Cardiac fibroblast (primary cell): ENCODE measurements at regions not wholly inside any gene's neighbourhood (a gene's known extent, or its start where the extent isn't known, plus 50 kb on each side); places are given as distances from the start of the nearest gene placed in this dataset.
"Not testable (repeated sequence)": the region's sequence is repeated elsewhere in the genome, so short reads cannot be mapped to it uniquely, and the experiment has no call there.

Source experiments
- DNase-seq, 2 donors: peaks; one replicate each; pipeline versions ENCODE4 v3.0.0 to v3.0.0-alpha.2; 2010; ENCODE audit warnings: low read depth in 2 of 2
- H3K4me3 ChIP-seq, 2 donors: replicated peaks in 1 of 2; 1 replicate in 1 of 2; 2 replicates in 1 of 2; pipeline ENCODE4 v1.5.1; 2011; ENCODE audit warnings: low read depth in 2 of 2, low read length in 2 of 2, mild to moderate bottlenecking in 2 of 2, moderate library complexity in 1 of 2
- TF ChIP-seq, protein P1 (sequence below): IDR thresholded peaks from one replicate; pipeline ENCODE4 v1.5.1; 2011; ENCODE audit warnings: low read depth, mild to moderate bottlenecking, low read length, inconsistent platforms

DNA sequence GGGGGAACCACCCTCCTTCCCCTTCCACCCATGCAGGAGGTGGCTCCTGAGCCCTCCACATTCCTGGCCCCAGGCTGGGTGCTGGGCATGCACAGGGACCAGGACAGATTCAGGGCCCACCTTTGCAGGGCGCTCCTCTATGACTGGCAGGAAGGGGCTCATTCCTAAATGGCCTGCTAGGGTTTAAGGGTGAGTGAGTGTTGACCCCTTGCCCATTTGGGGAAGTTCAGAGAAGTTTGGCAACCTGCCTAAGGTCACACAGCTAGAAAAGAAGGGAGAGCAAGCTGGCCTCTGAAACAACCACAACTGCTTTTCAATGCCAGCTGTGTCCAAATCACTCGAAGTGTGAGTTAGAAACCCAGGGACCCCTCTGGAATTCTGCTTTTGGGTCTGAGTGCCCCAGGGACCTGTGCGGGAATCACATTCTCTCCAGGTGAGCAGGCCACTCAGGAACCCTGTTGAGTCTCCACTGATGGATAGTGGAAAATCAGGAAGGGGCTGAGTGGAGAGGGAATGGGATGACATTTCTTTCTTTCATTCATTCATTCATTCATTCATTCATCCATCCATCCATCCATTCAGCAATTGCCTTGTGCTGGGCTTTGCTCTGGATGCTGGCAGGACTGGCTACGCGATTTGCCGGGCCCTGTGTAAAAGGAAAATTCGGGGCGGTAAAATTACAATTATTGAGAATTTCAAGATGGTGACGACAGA is 191.9 kb downstream of the C9orf50 start:
- H3K4me3 ChIP-seq: no peak overlapping the region
- no peak for DNase-seq
- TF ChIP-seq, protein P1, sequence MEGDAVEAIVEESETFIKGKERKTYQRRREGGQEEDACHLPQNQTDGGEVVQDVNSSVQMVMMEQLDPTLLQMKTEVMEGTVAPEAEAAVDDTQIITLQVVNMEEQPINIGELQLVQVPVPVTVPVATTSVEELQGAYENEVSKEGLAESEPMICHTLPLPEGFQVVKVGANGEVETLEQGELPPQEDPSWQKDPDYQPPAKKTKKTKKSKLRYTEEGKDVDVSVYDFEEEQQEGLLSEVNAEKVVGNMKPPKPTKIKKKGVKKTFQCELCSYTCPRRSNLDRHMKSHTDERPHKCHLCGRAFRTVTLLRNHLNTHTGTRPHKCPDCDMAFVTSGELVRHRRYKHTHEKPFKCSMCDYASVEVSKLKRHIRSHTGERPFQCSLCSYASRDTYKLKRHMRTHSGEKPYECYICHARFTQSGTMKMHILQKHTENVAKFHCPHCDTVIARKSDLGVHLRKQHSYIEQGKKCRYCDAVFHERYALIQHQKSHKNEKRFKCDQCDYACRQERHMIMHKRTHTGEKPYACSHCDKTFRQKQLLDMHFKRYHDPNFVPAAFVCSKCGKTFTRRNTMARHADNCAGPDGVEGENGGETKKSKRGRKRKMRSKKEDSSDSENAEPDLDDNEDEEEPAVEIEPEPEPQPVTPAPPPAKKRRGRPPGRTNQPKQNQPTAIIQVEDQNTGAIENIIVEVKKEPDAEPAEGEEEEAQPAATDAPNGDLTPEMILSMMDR: no peak

DNA sequence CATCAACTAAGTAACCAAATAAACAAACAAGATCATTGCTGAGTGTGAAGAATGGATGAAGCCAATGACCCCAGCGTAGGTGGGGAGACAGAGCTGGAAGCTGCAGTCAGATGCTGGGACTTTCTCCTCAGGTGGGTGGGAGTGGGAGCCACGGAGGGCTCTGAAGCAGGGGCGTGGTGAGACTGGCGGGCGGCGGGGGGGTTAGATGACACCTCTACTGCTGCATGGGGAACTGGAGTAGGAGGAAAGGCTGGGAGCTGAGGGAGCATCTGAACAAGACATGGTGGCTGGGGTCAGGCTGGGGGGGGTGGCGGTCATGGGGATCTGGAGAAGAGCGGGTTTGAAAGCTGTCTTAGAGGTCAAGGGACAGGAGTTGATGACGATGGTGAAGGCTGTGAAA is 193.8 kb downstream of the C9orf50 start:
- TF ChIP-seq, protein P1: no peak
- H3K4me3 ChIP-seq: no peak overlapping the region
- DNase-seq: no peak

DNA sequence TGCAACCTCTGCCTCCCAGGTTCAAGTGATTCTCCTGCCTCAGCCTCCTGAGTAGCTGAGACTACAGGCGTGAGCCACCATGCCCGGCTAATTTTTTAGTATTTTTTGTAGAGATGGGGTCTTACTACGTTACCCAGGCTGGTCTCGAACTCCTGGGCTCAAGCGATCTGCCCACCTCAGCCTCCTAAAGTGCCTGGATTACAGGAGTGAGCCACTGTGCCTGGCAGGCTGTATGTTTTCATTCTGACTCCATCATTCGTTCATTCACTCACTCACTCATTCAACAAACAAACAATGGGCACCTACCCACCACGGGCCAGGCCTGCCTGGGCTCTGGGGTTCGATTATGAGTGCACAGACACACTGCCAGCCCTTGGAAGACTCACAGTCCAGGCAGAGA is 197.1 kb downstream of the C9orf50 start:
- not testable (repeated sequence) for DNase-seq, H3K4me3 ChIP-seq

DNA sequence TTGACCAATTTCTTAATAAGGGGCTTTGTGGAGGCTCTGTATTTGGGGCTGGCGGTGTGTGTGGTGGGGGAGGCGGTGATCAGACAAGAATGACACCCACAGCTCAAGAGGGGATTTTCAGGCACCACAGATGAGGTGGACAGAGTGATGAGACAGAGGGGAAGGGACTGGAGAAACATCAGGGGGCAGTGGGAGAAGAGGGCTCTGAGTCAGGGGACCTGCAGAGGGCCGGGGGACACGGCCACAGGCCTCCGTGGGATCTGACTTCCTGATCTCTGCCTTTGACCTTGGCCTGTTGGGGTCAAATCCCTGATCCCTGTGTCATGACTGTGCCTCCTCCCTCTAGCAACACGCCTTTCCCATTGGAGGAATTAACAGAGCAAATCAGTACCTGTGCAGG is 197.7 kb downstream of the C9orf50 start:
- TF ChIP-seq, protein P1: no peak
- H3K4me3 ChIP-seq: no peak overlapping the region
- no peak for DNase-seq

DNA sequence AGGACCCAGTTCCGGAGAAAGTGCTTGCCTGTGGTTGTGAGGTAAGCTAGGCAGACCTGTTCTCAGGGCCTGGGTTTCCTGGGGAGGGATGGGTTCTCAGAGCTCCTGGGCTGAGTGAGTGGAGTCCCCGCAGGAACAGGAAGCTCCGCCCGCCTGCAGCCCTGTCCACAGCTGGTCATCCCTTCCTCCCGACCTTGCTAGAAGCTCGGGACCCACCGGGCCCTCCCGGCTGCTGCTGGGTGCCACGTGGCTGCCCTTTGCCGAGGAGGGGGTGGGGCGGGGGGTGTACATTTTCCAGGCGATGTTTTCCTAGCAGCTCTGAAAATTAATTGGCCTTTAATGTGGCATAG is 198.1 kb downstream of the C9orf50 start:
- no peak overlapping the region for H3K4me3 ChIP-seq
- TF ChIP-seq, protein P1: no peak
- peak; percentile 33 to 51 for DNase-seq

DNA sequence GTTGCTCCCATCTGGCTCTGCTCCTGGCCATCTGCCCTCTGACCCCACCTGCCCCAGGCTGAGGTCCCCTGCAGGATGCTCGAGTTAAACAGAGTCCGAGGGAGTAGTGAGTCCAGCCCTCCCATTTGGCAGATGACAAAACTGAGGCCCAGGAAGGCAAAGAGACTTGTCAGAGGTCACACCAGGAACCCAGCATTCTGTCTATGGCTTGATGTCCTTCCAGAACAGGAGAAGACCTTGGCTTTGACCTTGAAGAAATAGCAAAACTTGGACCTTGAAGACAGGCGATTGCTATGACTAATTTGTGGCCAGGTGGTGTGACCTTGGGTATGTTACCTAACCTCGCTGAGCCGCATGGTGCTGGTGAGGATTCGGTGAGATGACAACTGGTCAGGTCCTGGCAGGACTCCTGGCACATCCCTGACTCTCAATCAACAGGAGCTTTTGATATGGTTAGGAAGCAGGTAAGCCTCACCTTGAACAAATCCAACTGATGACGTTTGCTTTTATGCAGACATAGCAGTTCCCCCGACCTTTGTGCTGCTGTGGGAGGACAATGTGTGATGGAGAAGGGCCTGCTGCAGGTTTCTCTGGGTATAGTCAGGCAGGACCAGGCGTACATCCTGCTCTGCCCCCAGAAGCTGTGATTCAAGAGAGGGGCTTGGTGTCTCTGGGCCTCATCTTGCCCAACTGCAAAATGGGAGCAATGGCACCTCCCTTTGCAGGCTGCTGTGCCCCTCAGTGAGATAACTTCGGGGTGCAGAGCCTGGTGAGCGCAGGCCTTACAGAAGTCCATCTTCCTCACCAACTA is 198.7 kb downstream of the C9orf50 start:
- TF ChIP-seq, protein P1: no peak
- DNase-seq: no peak
- H3K4me3 ChIP-seq: no peak overlapping the region

DNA sequence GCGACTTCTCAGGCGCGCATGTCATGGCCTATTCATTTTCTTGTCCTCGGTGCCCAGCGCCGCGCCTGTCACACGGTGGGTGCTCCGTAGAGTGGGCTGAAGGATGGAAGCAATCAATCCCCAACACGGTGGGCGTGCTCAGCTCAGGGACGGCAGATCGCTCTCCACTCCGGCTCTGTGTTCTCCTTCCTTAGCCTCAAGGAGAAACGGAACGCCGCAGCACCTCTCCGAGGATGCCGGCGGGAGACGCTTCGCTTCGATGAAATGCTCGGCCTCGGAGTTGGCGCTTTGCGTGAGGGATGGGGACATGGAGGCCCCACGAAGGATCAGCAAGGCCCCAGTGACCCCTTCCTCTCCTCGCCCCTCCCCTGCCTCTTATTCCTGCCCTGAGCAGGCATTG is 199.5 kb downstream of the C9orf50 start:
- TF ChIP-seq, protein P1: no peak
- DNase-seq: no peak
- no peak overlapping the region for H3K4me3 ChIP-seq
